Stomach (tissue), 4 donors: ENCODE measurements at regions not wholly inside any gene's neighbourhood (a gene's known extent, or its start where the extent isn't known, plus 50 kb on each side); places are given as distances from the start of the nearest gene placed in this dataset.

Source experiments
- CTCF ChIP-seq, 7 experiments: fragments of 450-650 bp in 4 of 7; fragments of 200-600 bp in 3 of 7; sonication (generic) in 3 of 7; IDR thresholded peaks; one replicate each; pipeline ENCODE4 v1.5.1; 2016 to 2019; ENCODE audit warnings: antibody characterized with exemption in 7 of 7, control low read depth in 2 of 7, mild to moderate bottlenecking in 1 of 7
- EP300 ChIP-seq: sonication (generic); formaldehyde crosslinking; IDR thresholded peaks from one replicate; pipeline ENCODE4 v1.6.1; 2017; ENCODE audit warnings: antibody characterized with exemption
- POLR2A ChIP-seq, 4 donors: fragments of 450-650 bp; IDR thresholded peaks; one replicate each; pipeline ENCODE4 v1.6.1; 2016; ENCODE audit warnings: antibody characterized with exemption in 4 of 4, control low read depth in 2 of 4, mild to moderate bottlenecking in 1 of 4, moderate library complexity in 1 of 4
- POLR2AphosphoS5 ChIP-seq, 3 donors: sonication (generic); formaldehyde crosslinking; IDR thresholded peaks; one replicate each; pipeline ENCODE4 v1.6.1; 2016; ENCODE audit warnings: antibody characterized with exemption in 3 of 3

- TF ChIP-seq CTCF (IDR thresholded peaks at IDR 0.05) = no peak
- no peak for TF ChIP-seq POLR2A (IDR thresholded peaks at IDR 0.05)
- no peak for TF ChIP-seq POLR2AphosphoS5 (IDR thresholded peaks at IDR 0.05)
- no peak for TF ChIP-seq EP300
Observed at GRCh38 chr7:25850735-25851134, 301.3 kb upstream of the NFE2L3 start.
